Ovary (tissue), 3 donors: ENCODE measurements at regions not wholly inside any gene's neighbourhood (a gene's known extent, or its start where the extent isn't known, plus 50 kb on each side); places are given as distances from the start of the nearest gene placed in this dataset.

Experiments used
- CTCF ChIP-seq, 3 donors: fragments of 450-650 bp in 2 of 3; fragments of 200-600 bp in 1 of 3; IDR thresholded peaks; one replicate each; pipeline versions ENCODE4 v1.5.1 to v1.8.0; 2016 to 2022; ENCODE audit warnings: antibody characterized with exemption in 3 of 3, mild to moderate bottlenecking in 1 of 3
- EP300 ChIP-seq: sonication (generic); formaldehyde crosslinking; IDR thresholded peaks from one replicate; pipeline ENCODE4 v1.6.1; 2017; ENCODE audit warnings: antibody characterized with exemption
- POLR2A ChIP-seq: fragments of 450-650 bp; IDR thresholded peaks from one replicate; pipeline ENCODE4 v1.6.1; 2017; ENCODE audit warnings: antibody characterized with exemption, mild to moderate bottlenecking, moderate library complexity
- donor health status: DM: no; HTN: no; CAD: no.

- TF ChIP-seq EP300 = no peak
- TF ChIP-seq CTCF (IDR thresholded peaks at IDR 0.05) = no peak
- TF ChIP-seq POLR2A = no peak
Observed at GRCh38 chr5:8865686-8866374, 680.0 kb downstream of the SEMA5A start.
